Activated CD8-positive, alpha-beta T cell treated with anti-CD3 and anti-CD28 coated beads for 36 hours (primary cell): ENCODE measurements at regions not wholly inside any gene's neighbourhood (a gene's known extent, or its start where the extent isn't known, plus 50 kb on each side); places are given as distances from the start of the nearest gene placed in this dataset.

Experiments
- ATAC-seq: fragments of 200-7000 bp; cut with Tn5 transposase; one replicate; pipeline ENCODE4 v1.10.0; 2021; ENCODE audit warnings: mild to moderate bottlenecking, moderate library complexity
- CTCF ChIA-PET: fragments of 350-600 bp; sonication (Branson Sonifier 250); formaldehyde crosslinking; loops from one replicate; lab custom pipeline; 2021; ENCODE audit warnings: antibody characterized with exemption; lab: Charles Lee
- POLR2A ChIA-PET: fragments of 350-600 bp; sonication (Branson Sonifier 250); formaldehyde crosslinking; loops from one replicate; lab custom pipeline; 2021; ENCODE audit warnings: antibody characterized with exemption; lab: Charles Lee
- DNase-seq: peaks from one replicate; pipeline ENCODE4 v3.0.0-alpha.2; 2020
- H3K27ac Mint-ChIP-seq: one replicate; pipeline ENCODE4 v1.8.0; 2021; ENCODE audit warnings: mild to moderate bottlenecking, mixed read lengths
- H3K27me3 Mint-ChIP-seq: one replicate; pipeline ENCODE4 v1.8.0; 2021; ENCODE audit warnings: mixed read lengths
- H3K36me3 Mint-ChIP-seq: one replicate; pipeline ENCODE4 v1.8.0; 2021; ENCODE audit warnings: low read depth, mixed read lengths
- H3K4me1 Mint-ChIP-seq: one replicate; pipeline ENCODE4 v1.8.0; 2021; ENCODE audit warnings: low read depth, mixed read lengths
- H3K4me3 Mint-ChIP-seq: one replicate; pipeline ENCODE4 v1.8.0; 2021; ENCODE audit warnings: mild to moderate bottlenecking, moderate library complexity, mixed read lengths
- H3K9me3 Mint-ChIP-seq: one replicate; pipeline ENCODE4 v1.8.0; 2021; ENCODE audit warnings: mixed read lengths
- CTCF ChIP-seq: fragments of 200-600 bp; IDR thresholded peaks from one replicate; pipeline ENCODE4 v1.8.0; 2022; ENCODE audit warnings: antibody characterized with exemption, mild to moderate bottlenecking
- intact Hi-C: fragments of 100-400 bp; cut with micrococcal nuclease; formaldehyde crosslinking; loops from one replicate; pipeline ENCODE4 v1.10.0; 2022

- Mint-ChIP-seq H3K9me3 (no peaks in the 10 kb centered on the region), H3K27me3 (peaks cover 5% of the 10 kb centered on the region), H3K4me3 (no peak overlapping the region), H3K4me1 (no peaks in the 10 kb centered on the region), H3K27ac (no peak overlapping the region), H3K36me3 (no peaks in the 10 kb centered on the region)
- TF ChIP-seq CTCF: no peak
- ATAC-seq: no peak
- intact Hi-C loops: no loop called here
- CTCF ChIA-PET: no interaction called here
- POLR2A ChIA-PET: no interaction called here
- no peak for DNase-seq
Measured at GRCh38 chr5:171509467-171509866, 90.0 kb downstream of the FGF18 start.

- Mint-ChIP-seq H3K4me1 (no peaks in the 10 kb centered on the region), H3K27me3 (peaks cover 5% of the 10 kb centered on the region), H3K27ac (no peak overlapping the region), H3K9me3 (no peaks in the 10 kb centered on the region), H3K36me3 (no peaks in the 10 kb centered on the region), H3K4me3 (no peak overlapping the region)
- CTCF ChIA-PET: no interaction called here
- POLR2A ChIA-PET: no interaction called here
- DNase-seq (no peak), ATAC-seq (no peak)
- intact Hi-C loops: no loop called here
- no peak for TF ChIP-seq CTCF
Measured at GRCh38 chr5:171512397-171512796, 93.0 kb downstream of the FGF18 start.

- intact Hi-C loops: no loop called here
- TF ChIP-seq CTCF: no peak
- Mint-ChIP-seq H3K9me3 (no peaks in the 10 kb centered on the region), H3K27me3 (peaks cover 5% of the 10 kb centered on the region), H3K27ac (no peak overlapping the region), H3K36me3 (no peaks in the 10 kb centered on the region), H3K4me3 (no peak overlapping the region), H3K4me1 (no peaks in the 10 kb centered on the region)
- ATAC-seq (no peak), DNase-seq (no peak)
- ChIA-PET CTCF (no interaction called here), POLR2A (interaction anchor here (0.8 kb wide), 1 partner anchor 1174 kb away, joined by 3 read pairs; no protein-coding TSS in a partner anchor)
Measured at GRCh38 chr5:171513591-171513990, 94.1 kb downstream of the FGF18 start.

DNA sequence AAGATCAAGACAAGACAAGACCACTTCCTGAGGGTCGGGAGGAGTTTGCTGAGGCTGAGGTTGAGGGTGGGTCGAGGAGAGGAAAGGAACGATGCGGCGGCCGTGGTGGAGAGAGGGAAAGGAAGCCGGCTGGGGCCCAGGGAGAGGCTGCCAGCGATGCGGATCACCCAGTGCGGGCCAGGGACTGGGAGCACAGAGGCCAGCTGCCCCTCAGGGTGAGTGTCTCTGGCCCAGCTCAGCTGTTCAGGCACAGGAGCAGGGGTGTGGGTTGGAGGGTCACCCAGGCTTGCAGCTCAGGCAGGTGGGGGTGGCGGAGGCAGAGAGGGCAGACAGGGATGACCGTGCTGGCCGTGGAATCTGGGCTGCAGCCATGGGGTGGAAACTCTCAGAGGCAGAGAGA lies 99.5 kb downstream of the FGF18 start:
- ChIA-PET POLR2A (no interaction called here), CTCF (no interaction called here)
- H3K27ac Mint-ChIP-seq: no peak overlapping the region
- intact Hi-C loops: no loop called here
- DNase-seq: no peak
- H3K36me3 Mint-ChIP-seq: no peaks in the 10 kb centered on the region
- no peaks in the 10 kb centered on the region for H3K9me3 Mint-ChIP-seq
- no peaks in the 10 kb centered on the region for H3K27me3 Mint-ChIP-seq
- H3K4me1 Mint-ChIP-seq: no peaks in the 10 kb centered on the region
- no peak for TF ChIP-seq CTCF
- H3K4me3 Mint-ChIP-seq: no peak overlapping the region
- no peak for ATAC-seq

- H3K4me1 Mint-ChIP-seq: no peaks in the 10 kb centered on the region
- ATAC-seq: no peak
- H3K36me3 Mint-ChIP-seq: no peaks in the 10 kb centered on the region
- H3K4me3 Mint-ChIP-seq: no peak overlapping the region
- no peak for TF ChIP-seq CTCF
- no peak for DNase-seq
- ChIA-PET CTCF (no interaction called here), POLR2A (no interaction called here)
- no peaks in the 10 kb centered on the region for H3K9me3 Mint-ChIP-seq
- H3K27me3 Mint-ChIP-seq: no peaks in the 10 kb centered on the region
- no peak overlapping the region for H3K27ac Mint-ChIP-seq
- intact Hi-C loops: no loop called here
Measured at GRCh38 chr5:171520300-171521174, 101.1 kb downstream of the FGF18 start.
